Fibroblast of the aortic adventitia (primary cell): ENCODE measurements at regions not wholly inside any gene's neighbourhood (a gene's known extent, or its start where the extent isn't known, plus 50 kb on each side); places are given as distances from the start of the nearest gene placed in this dataset.

Experiments used
- DNase-seq: peaks from one replicate; pipeline ENCODE4 v3.0.0-alpha.2; 2010; ENCODE audit warnings: low read depth
- H3K4me3 ChIP-seq: 2 replicates; pipeline ENCODE4 v1.5.1; 2011; ENCODE audit warnings: low read depth, mild to moderate bottlenecking, control low read depth, low read length, moderate library complexity
- CTCF ChIP-seq: IDR thresholded peaks from 2 replicates; pipeline ENCODE4 v1.5.1; 2011; ENCODE audit warnings: mild to moderate bottlenecking, low read length, control low read depth, inconsistent platforms; ENCODE audit not compliant: insufficient read depth

GRCh38 chr12:25783566-25783965 lies 174.9 kb upstream of the RASSF8 start:
- TF ChIP-seq CTCF, result no peak
- no peak for DNase-seq
- H3K4me3 ChIP-seq, result no peak overlapping the region

GRCh38 chr12:25784669-25785068 lies 173.8 kb upstream of the RASSF8 start:
- DNase-seq, result no peak
- no peak for TF ChIP-seq CTCF
- H3K4me3 ChIP-seq, result no peak overlapping the region

- no peak for DNase-seq
- H3K4me3 ChIP-seq, result no peak overlapping the region
- TF ChIP-seq CTCF, result no peak
These were observed 173.3 kb upstream of the RASSF8 start for GRCh38 chr12:25785134-25785533.

GRCh38 chr12:25787701-25788100 lies 170.8 kb upstream of the RASSF8 start:
- H3K4me3 ChIP-seq, result no peak overlapping the region
- no peak for TF ChIP-seq CTCF
- no peak for DNase-seq

- TF ChIP-seq CTCF, result no peak
- peak; percentile 53 for DNase-seq
- no peak overlapping the region for H3K4me3 ChIP-seq
These were observed 169.6 kb upstream of the RASSF8 start for GRCh38 chr12:25788707-25789442.

- no peak overlapping the region for H3K4me3 ChIP-seq
- DNase-seq, result peak; percentile 93
- TF ChIP-seq CTCF, result no peak
These were observed 168.9 kb upstream of the RASSF8 start for GRCh38 chr12:25789541-25789944.

GRCh38 chr12:25792031-25792430 lies 166.5 kb upstream of the RASSF8 start:
- no peak overlapping the region for H3K4me3 ChIP-seq
- no peak for DNase-seq
- TF ChIP-seq CTCF, result no peak
